PC-3 (cell line): ENCODE measurements at regions not wholly inside any gene's neighbourhood (a gene's known extent, or its start where the extent isn't known, plus 50 kb on each side); places are given as distances from the start of the nearest gene placed in this dataset.

ENCODE experiments used
- CTCF ChIP-seq: fragments of 300-600 bp; sonication (generic); conservative IDR thresholded peaks from 2 replicates; pipeline ENCODE4 v1.5.1; 2017; ENCODE audit warnings: antibody characterized with exemption, low read depth, mild to moderate bottlenecking, low read length
- EZH2 ChIP-seq: fragments of 300-600 bp; sonication (generic); IDR thresholded peaks from one replicate; pipeline ENCODE4 v1.6.1; 2017; ENCODE audit warnings: antibody characterized with exemption, mild to moderate bottlenecking, low read length; ENCODE audit not compliant: unreplicated experiment
- EZH2phosphoT487 ChIP-seq: fragments of 300-600 bp; sonication (generic); IDR thresholded peaks from 2 replicates; pipeline ENCODE4 v1.6.1; 2018; ENCODE audit warnings: mild to moderate bottlenecking, antibody characterized with exemption, low read length, borderline replicate concordance

GRCh38 chr1:59071876-59072582 lies 224.9 kb upstream of the FGGY start:
- TF ChIP-seq CTCF: no peak
- TF ChIP-seq EZH2: no peak
- no peak for TF ChIP-seq EZH2phosphoT487
